ENCODE measurements at regions not wholly inside any gene's neighbourhood (a gene's known extent, or its start where the extent isn't known, plus 50 kb on each side); places are given as distances from the start of the nearest gene placed in this dataset.

GRCh38 chr5:122586351-122586750, 188.5 kb upstream of the SNX2 start:
- H3K4me3 ChIP-seq (replicated peaks; ENCODE audit: low read depth, low read length): no peak overlapping the region
- no peak for DNase-seq (ENCODE audit: extremely low read depth, low read depth)
- no peak for TF ChIP-seq CTCF (IDR thresholded peaks at IDR 0.05; ENCODE audit: low read depth, low read length, missing control alignments)

- TF ChIP-seq CTCF (IDR thresholded peaks at IDR 0.05; ENCODE audit: low read depth, low read length, missing control alignments): no peak
- no peak for DNase-seq (ENCODE audit: extremely low read depth, low read depth)
- H3K4me3 ChIP-seq (replicated peaks; ENCODE audit: low read depth, low read length): no peak overlapping the region
Observed at GRCh38 chr5:122591828-122592227, 183.1 kb upstream of the SNX2 start.

- TF ChIP-seq CTCF (IDR thresholded peaks at IDR 0.05; ENCODE audit: low read depth, low read length, missing control alignments): no peak
- H3K4me3 ChIP-seq (replicated peaks; ENCODE audit: low read depth, low read length): no peak overlapping the region
- DNase-seq (ENCODE audit: extremely low read depth, low read depth): no peak
Observed at GRCh38 chr5:122599000-122599399, 175.9 kb upstream of the SNX2 start.

GRCh38 chr5:122600924-122601323, 174.0 kb upstream of the SNX2 start:
- TF ChIP-seq CTCF (IDR thresholded peaks at IDR 0.05; ENCODE audit: low read depth, low read length, missing control alignments): no peak
- DNase-seq (ENCODE audit: extremely low read depth, low read depth): no peak
- no peak overlapping the region for H3K4me3 ChIP-seq (replicated peaks; ENCODE audit: low read depth, low read length)

GRCh38 chr5:122602700-122603099, 172.2 kb upstream of the SNX2 start:
- no peak overlapping the region for H3K4me3 ChIP-seq (replicated peaks; ENCODE audit: low read depth, low read length)
- TF ChIP-seq CTCF (IDR thresholded peaks at IDR 0.05; ENCODE audit: low read depth, low read length, missing control alignments): no peak
- no peak for DNase-seq (ENCODE audit: extremely low read depth, low read depth)

- no peak for DNase-seq (ENCODE audit: extremely low read depth, low read depth)
- no peak for TF ChIP-seq CTCF (IDR thresholded peaks at IDR 0.05; ENCODE audit: low read depth, low read length, missing control alignments)
- H3K4me3 ChIP-seq (replicated peaks; ENCODE audit: low read depth, low read length): no peak overlapping the region
Observed at GRCh38 chr5:122605236-122605635, 169.6 kb upstream of the SNX2 start.

- no peak for DNase-seq (ENCODE audit: extremely low read depth, low read depth)
- no peak overlapping the region for H3K4me3 ChIP-seq (replicated peaks; ENCODE audit: low read depth, low read length)
- no peak for TF ChIP-seq CTCF (IDR thresholded peaks at IDR 0.05; ENCODE audit: low read depth, low read length, missing control alignments)
Observed at GRCh38 chr5:122607818-122608217, 167.1 kb upstream of the SNX2 start.
